ENCODE measurements at regions not wholly inside any gene's neighbourhood (a gene's known extent, or its start where the extent isn't known, plus 50 kb on each side); places are given as distances from the start of the nearest gene placed in this dataset.

DNA sequence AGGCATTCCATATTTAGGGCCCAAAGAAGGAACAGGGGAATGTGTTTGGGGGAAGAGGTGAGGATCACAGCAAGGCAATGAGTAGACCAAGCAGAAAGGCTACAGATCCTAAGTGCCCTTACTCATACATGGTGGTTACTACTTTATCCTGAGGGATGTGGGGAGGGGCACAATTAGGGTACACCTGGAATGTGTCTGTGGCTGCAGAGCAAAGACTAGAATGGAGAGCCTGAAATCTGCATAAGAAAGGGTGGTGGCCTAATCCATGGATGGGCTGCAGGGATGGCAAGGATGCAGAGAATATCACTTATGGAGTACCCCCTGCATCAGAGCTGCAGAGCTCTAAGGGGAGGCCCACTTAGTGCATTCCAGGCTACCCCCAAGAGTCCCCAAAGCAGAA lies 352.6 kb upstream of the TRPC7 start:
- Histone ChIP-seq H3K4me3 (ENCODE audit: control extremely low read depth in 1 of 5, extremely low read depth in 1 of 5, insufficient read depth in 1 of 5, low read depth in 2 of 5, low read length in 4 of 5) (no peak overlapping the region), H3K4me1 (ENCODE audit: control insufficient read depth in 2 of 2, insufficient read depth in 2 of 2, low read length in 2 of 2) (no peaks in the 10 kb centered on the region), H3K4me2 (replicated peaks; ENCODE audit: low read depth, low read length, poor library complexity, severe bottlenecking) (no peak overlapping the region), H3K27me3 (replicated peaks in 1 of 4; ENCODE audit: control extremely low read depth in 1 of 4, control insufficient read depth in 3 of 4, insufficient read depth in 4 of 4, low read length in 3 of 4) (no peaks in the 10 kb centered on the region), H3K9ac (ENCODE audit: low read length) (no peak overlapping the region), H4K20me1 (ENCODE audit: control insufficient read depth, insufficient read depth, low read length, poor library complexity, severe bottlenecking) (no peaks in the 10 kb centered on the region), H2AFZ (ENCODE audit: insufficient read depth, low read depth, low read length, poor library complexity, severe bottlenecking) (no peak overlapping the region), H3K27ac (ENCODE audit: low read length in 2 of 2) (no peak overlapping the region), H3K79me2 (ENCODE audit: control insufficient read depth, insufficient read depth, low read length) (no peaks in the 10 kb centered on the region), H3K9me3 (ENCODE audit: control extremely low read depth in 1 of 3, control insufficient read depth in 2 of 3, insufficient read depth in 1 of 3, low read length in 2 of 3) (peaks cover 0 to 9% (median 0%) of the 10 kb centered on the region in 3 donors), H3K36me3 (replicated peaks in 1 of 2; ENCODE audit: control extremely low read depth in 1 of 2, control insufficient read depth in 1 of 2, extremely low read depth in 1 of 2, insufficient read depth in 2 of 2, low read length in 1 of 2) (no peaks in the 10 kb centered on the region)
- no peak overlapping the region for H3K4me3 Mint-ChIP-seq
- no peaks in the 10 kb centered on the region for H3K4me1 Mint-ChIP-seq
- POLR2A ChIA-PET: no interaction called here
- ATAC-seq (ENCODE audit: low read depth) (no peak), DNase-seq (no peak)
- CTCF ChIA-PET: no interaction called here
- intact Hi-C loops (cut with micrococcal nuclease): no loop called here
- TF ChIP-seq EZH2 (IDR thresholded peaks at IDR 0.05; ENCODE audit: borderline replicate concordance, insufficient read depth, low read depth, low read length, poor library complexity, severe bottlenecking): no peak
- TF ChIP-seq, protein P1, sequence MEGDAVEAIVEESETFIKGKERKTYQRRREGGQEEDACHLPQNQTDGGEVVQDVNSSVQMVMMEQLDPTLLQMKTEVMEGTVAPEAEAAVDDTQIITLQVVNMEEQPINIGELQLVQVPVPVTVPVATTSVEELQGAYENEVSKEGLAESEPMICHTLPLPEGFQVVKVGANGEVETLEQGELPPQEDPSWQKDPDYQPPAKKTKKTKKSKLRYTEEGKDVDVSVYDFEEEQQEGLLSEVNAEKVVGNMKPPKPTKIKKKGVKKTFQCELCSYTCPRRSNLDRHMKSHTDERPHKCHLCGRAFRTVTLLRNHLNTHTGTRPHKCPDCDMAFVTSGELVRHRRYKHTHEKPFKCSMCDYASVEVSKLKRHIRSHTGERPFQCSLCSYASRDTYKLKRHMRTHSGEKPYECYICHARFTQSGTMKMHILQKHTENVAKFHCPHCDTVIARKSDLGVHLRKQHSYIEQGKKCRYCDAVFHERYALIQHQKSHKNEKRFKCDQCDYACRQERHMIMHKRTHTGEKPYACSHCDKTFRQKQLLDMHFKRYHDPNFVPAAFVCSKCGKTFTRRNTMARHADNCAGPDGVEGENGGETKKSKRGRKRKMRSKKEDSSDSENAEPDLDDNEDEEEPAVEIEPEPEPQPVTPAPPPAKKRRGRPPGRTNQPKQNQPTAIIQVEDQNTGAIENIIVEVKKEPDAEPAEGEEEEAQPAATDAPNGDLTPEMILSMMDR (IDR thresholded peaks at IDR 0.05): no peak
- no peak overlapping the region for H3K27ac Mint-ChIP-seq
- peaks cover 4% of the 10 kb centered on the region for H3K9me3 Mint-ChIP-seq (ENCODE audit: insufficient read depth)
- H3K27me3 Mint-ChIP-seq: no peaks in the 10 kb centered on the region

DNA sequence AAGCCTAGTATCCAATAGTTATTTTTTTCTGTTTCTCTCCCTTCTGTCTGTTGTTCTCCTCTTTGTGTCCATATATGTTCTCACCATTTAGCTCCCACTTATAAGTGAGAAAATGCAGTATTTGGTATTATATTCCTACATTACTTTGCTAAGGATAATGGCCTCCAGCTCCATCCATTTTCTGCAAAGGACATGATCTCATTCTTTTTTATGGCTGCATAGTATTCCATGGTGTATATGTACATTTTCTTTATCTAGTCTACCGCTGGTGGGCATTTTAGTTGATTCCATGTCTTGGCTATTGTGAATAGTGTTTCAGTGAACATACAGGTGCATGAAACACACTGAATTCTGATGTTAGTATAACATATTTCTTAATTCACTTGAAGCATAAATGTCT lies 348.9 kb upstream of the TRPC7 start:
- no peaks in the 10 kb centered on the region for H3K4me1 ChIP-seq (ENCODE audit: control insufficient read depth in 2 of 2, insufficient read depth in 2 of 2, low read length in 2 of 2)
- no peaks in the 10 kb centered on the region for H3K79me2 ChIP-seq (ENCODE audit: control insufficient read depth, insufficient read depth, low read length)
- H3K27ac ChIP-seq (ENCODE audit: low read length in 2 of 2): no peak overlapping the region
- Mint-ChIP-seq H3K4me1 (no peaks in the 10 kb centered on the region), H3K27ac (no peak overlapping the region), H3K9me3 (ENCODE audit: insufficient read depth) (peaks cover 4% of the 10 kb centered on the region), H3K27me3 (no peaks in the 10 kb centered on the region), H3K4me3 (no peak overlapping the region)
- intact Hi-C loops (cut with micrococcal nuclease): no loop called here
- TF ChIP-seq EZH2 (IDR thresholded peaks at IDR 0.05; ENCODE audit: borderline replicate concordance, insufficient read depth, low read depth, low read length, poor library complexity, severe bottlenecking): no peak
- TF ChIP-seq, protein P1 (IDR thresholded peaks at IDR 0.05): no peak
- H2AFZ ChIP-seq (ENCODE audit: insufficient read depth, low read depth, low read length, poor library complexity, severe bottlenecking): no peak overlapping the region
- H3K36me3 ChIP-seq (replicated peaks in 1 of 2; ENCODE audit: control extremely low read depth in 1 of 2, control insufficient read depth in 1 of 2, extremely low read depth in 1 of 2, insufficient read depth in 2 of 2, low read length in 1 of 2): no peaks in the 10 kb centered on the region
- peaks cover 0 to 9% (median 0%) of the 10 kb centered on the region in 3 donors for H3K9me3 ChIP-seq (ENCODE audit: control extremely low read depth in 1 of 3, control insufficient read depth in 2 of 3, insufficient read depth in 1 of 3, low read length in 2 of 3)
- H3K4me3 ChIP-seq (ENCODE audit: control extremely low read depth in 1 of 5, extremely low read depth in 1 of 5, insufficient read depth in 1 of 5, low read depth in 2 of 5, low read length in 4 of 5): no peak overlapping the region
- H3K9ac ChIP-seq (ENCODE audit: low read length): no peak overlapping the region
- DNase-seq: no peak
- no CpG with 5 or more reads among the region's 1 CpG for WGBS (ENCODE audit: insufficient coverage)
- ATAC-seq (ENCODE audit: low read depth): no peak
- H3K27me3 ChIP-seq (replicated peaks in 1 of 4; ENCODE audit: control extremely low read depth in 1 of 4, control insufficient read depth in 3 of 4, insufficient read depth in 4 of 4, low read length in 3 of 4): no peaks in the 10 kb centered on the region
- ChIA-PET POLR2A (no interaction called here), CTCF (no interaction called here)
- no peak overlapping the region for H3K4me2 ChIP-seq (replicated peaks; ENCODE audit: low read depth, low read length, poor library complexity, severe bottlenecking)
- H4K20me1 ChIP-seq (ENCODE audit: control insufficient read depth, insufficient read depth, low read length, poor library complexity, severe bottlenecking): no peaks in the 10 kb centered on the region
